H1 (cell line): ENCODE measurements at regions not wholly inside any gene's neighbourhood (a gene's known extent, or its start where the extent isn't known, plus 50 kb on each side); places are given as distances from the start of the nearest gene placed in this dataset.
A peak's percentile ranks its signal among the peaks of the same experiment; 100 is the strongest.

Experiments used
- CTCF ChIA-PET: fragments of 300-600 bp; sonication (Branson Sonifier 250); formaldehyde crosslinking; loops from one replicate; lab custom pipeline; 2021; ENCODE audit not compliant: partially characterized antibody; lab: Charles Lee
- POLR2A ChIA-PET: fragments of 300-600 bp; sonication (Branson Sonifier 250); formaldehyde crosslinking; loops from one replicate; lab custom pipeline; 2021; ENCODE audit warnings: inconsistent platforms; ENCODE audit not compliant: partially characterized antibody; lab: Charles Lee
- DNase-seq, 2 experiments: peaks; one replicate each; pipeline versions ENCODE4 v3.0.0 to v3.0.0-alpha.2; 2010 to 2022; ENCODE audit warnings: low spot score in 2 of 2, low read depth in 1 of 2, mixed read lengths in 1 of 2
- FAIRE-seq: peaks from 2 replicates; lab custom pipeline; 2011; peaks lifted over from hg19 to GRCh38; lab: Jason Lieb, UNC
- H2AFZ ChIP-seq: 2 replicates; pipeline ENCODE4 v1.8.1; 2012; ENCODE audit warnings: low read length, inconsistent platforms
- H2AK5ac ChIP-seq: 2 replicates; pipeline ENCODE4 v1.6.1; 2013; ENCODE audit warnings: low read depth, low read length
- H2BK120ac ChIP-seq: replicated peaks from 2 replicates; pipeline ENCODE3; 2013; ENCODE audit warnings: low read depth, low read length, inconsistent platforms
- H2BK12ac ChIP-seq: 2 replicates; pipeline ENCODE4 v1.6.1; 2013; ENCODE audit warnings: low read depth, low read length
- H2BK15ac ChIP-seq: 2 replicates; pipeline ENCODE4 v1.6.1; 2013; ENCODE audit warnings: low read length
- H2BK20ac ChIP-seq: 2 replicates; pipeline ENCODE4 v1.6.1; 2013; ENCODE audit warnings: low read length
- H2BK5ac ChIP-seq: 2 replicates; pipeline ENCODE4 v1.6.1; 2013; ENCODE audit warnings: low read depth, low read length
- H3K14ac ChIP-seq: 2 replicates; pipeline ENCODE4 v1.6.1; 2013; ENCODE audit warnings: inconsistent platforms; ENCODE audit not compliant: insufficient read length
- H3K18ac ChIP-seq: 2 replicates; pipeline ENCODE4 v1.6.1; 2013; ENCODE audit warnings: low read length; ENCODE audit errors: extremely low read depth
- H3K23ac ChIP-seq: 2 replicates; pipeline ENCODE4 v1.6.1; 2013; ENCODE audit warnings: inconsistent platforms; ENCODE audit not compliant: insufficient read length
- H3K23me2 ChIP-seq: 2 replicates; pipeline ENCODE4 v1.6.1; 2013; ENCODE audit warnings: low read depth, low read length
- H3K27ac ChIP-seq: 2 replicates; pipeline ENCODE4 v1.6.1; 2011; ENCODE audit warnings: low read depth, low read length, inconsistent platforms
- H3K27me3 ChIP-seq, 4 experiments: replicated peaks in 1 of 4; 1 replicate in 1 of 4; 2 replicates in 3 of 4; pipeline versions ENCODE4 v1.6.1 to v1.8.1; 2011 to 2013; ENCODE audit warnings: low read length in 3 of 4, mild to moderate bottlenecking in 3 of 4, inconsistent platforms in 2 of 4, mixed read lengths in 2 of 4, moderate library complexity in 1 of 4; ENCODE audit not compliant: control insufficient read depth in 3 of 4, insufficient read depth in 3 of 4; ENCODE audit errors: extremely low read depth in 1 of 4
- H3K36me3 ChIP-seq, 4 experiments: 2 replicates each; pipeline versions ENCODE4 v1.6.1 to v1.8.1; 2011 to 2013; ENCODE audit warnings: mild to moderate bottlenecking in 4 of 4, low read length in 3 of 4, moderate library complexity in 2 of 4, control low read depth in 1 of 4, inconsistent platforms in 1 of 4; ENCODE audit not compliant: insufficient read depth in 4 of 4, control insufficient read depth in 2 of 4
- H3K4ac ChIP-seq: replicated peaks from 2 replicates; pipeline ENCODE3; 2013; ENCODE audit warnings: low read length, low read depth, mixed read lengths, inconsistent platforms; ENCODE audit not compliant: insufficient read length
- H3K4me1 ChIP-seq, 4 experiments: replicated peaks in 1 of 4; 1 replicate in 1 of 4; 2 replicates in 3 of 4; pipeline versions ENCODE4 v1.6.1 to v1.8.1; 2011 to 2013; ENCODE audit warnings: low read length in 3 of 4, inconsistent platforms in 2 of 4, mixed read lengths in 1 of 4; ENCODE audit not compliant: insufficient read depth in 4 of 4, control insufficient read depth in 3 of 4
- H3K4me2 ChIP-seq, 2 experiments: 2 replicates each; pipeline versions ENCODE4 v1.6.1 to v1.8.1; 2011 to 2013; ENCODE audit warnings: low read depth in 2 of 2, low read length in 2 of 2, control low read depth in 1 of 2, inconsistent platforms in 1 of 2, mild to moderate bottlenecking in 1 of 2; ENCODE audit not compliant: insufficient read depth in 1 of 2
- H3K4me3 ChIP-seq, 4 experiments: fragments of 200-600, 300-600 bp in 1 of 4; sonication (generic), shearing (Covaris generic), sonication (Bioruptor Twin) in 1 of 4; 2 replicates each; pipeline versions ENCODE4 v1.5.1 to v1.8.1; 2011 to 2016; ENCODE audit warnings: low read length in 4 of 4, low read depth in 3 of 4, control low read depth in 2 of 4, inconsistent platforms in 2 of 4, mild to moderate bottlenecking in 2 of 4, mixed read lengths in 1 of 4, moderate library complexity in 1 of 4; ENCODE audit not compliant: insufficient read depth in 2 of 4; ENCODE audit errors: extremely low read depth in 1 of 4
- H3K56ac ChIP-seq: replicated peaks from 2 replicates; pipeline ENCODE3; 2013; ENCODE audit warnings: low read depth, mild to moderate bottlenecking, mixed read lengths, low read length, inconsistent platforms; ENCODE audit not compliant: insufficient read length
- H3K79me1 ChIP-seq: 2 replicates; pipeline ENCODE4 v1.6.1; 2013; ENCODE audit warnings: low read depth, low read length, control low read depth
- H3K79me2 ChIP-seq, 2 experiments: 2 replicates each; pipeline versions ENCODE4 v1.6.1 to v1.8.1; 2012 to 2013; ENCODE audit warnings: low read length in 2 of 2, mild to moderate bottlenecking in 2 of 2, inconsistent platforms in 1 of 2; ENCODE audit not compliant: insufficient read depth in 2 of 2, control insufficient read depth in 1 of 2
- H3K9ac ChIP-seq, 4 experiments: replicated peaks in 1 of 4; 1 replicate in 1 of 4; 2 replicates in 3 of 4; pipeline versions ENCODE4 v1.6.1 to v1.8.1; 2011 to 2013; ENCODE audit warnings: low read depth in 3 of 4, low read length in 3 of 4, control low read depth in 2 of 4, mild to moderate bottlenecking in 2 of 4, moderate library complexity in 2 of 4, inconsistent platforms in 1 of 4; ENCODE audit errors: extremely low read depth in 1 of 4
- H3K9me3 ChIP-seq, 2 experiments: 2 replicates each; pipeline versions ENCODE4 v1.6.1 to v1.8.1; 2012 to 2013; ENCODE audit warnings: mild to moderate bottlenecking in 2 of 2, moderate library complexity in 2 of 2, control low read depth in 1 of 2, inconsistent platforms in 1 of 2, low read depth in 1 of 2, low read length in 1 of 2, mixed read lengths in 1 of 2; ENCODE audit not compliant: insufficient read depth in 2 of 2
- H4K20me1 ChIP-seq, 2 experiments: replicated peaks in 1 of 2; 2 replicates each; pipeline versions ENCODE3 to v1.8.1; 2011 to 2013; ENCODE audit warnings: inconsistent platforms in 2 of 2, low read length in 2 of 2, mild to moderate bottlenecking in 1 of 2; ENCODE audit not compliant: insufficient read depth in 2 of 2, control insufficient read depth in 1 of 2
- H4K5ac ChIP-seq: 2 replicates; pipeline ENCODE4 v1.6.1; 2013; ENCODE audit warnings: low read length, low read depth, mixed read lengths, inconsistent platforms; ENCODE audit not compliant: insufficient read length
- H4K8ac ChIP-seq: 2 replicates; pipeline ENCODE4 v1.8.0; 2013; ENCODE audit warnings: mild to moderate bottlenecking, moderate library complexity, low read length, inconsistent platforms; ENCODE audit not compliant: insufficient read depth; ENCODE audit errors: extremely low read depth
- H4K91ac ChIP-seq: replicated peaks from 2 replicates; pipeline ENCODE3; 2013; ENCODE audit warnings: low read length, mixed read lengths, inconsistent platforms; ENCODE audit not compliant: insufficient read length
- CTCF ChIP-seq, 3 experiments: IDR thresholded peaks; 1 replicate in 2 of 3; 2 replicates in 1 of 3; pipeline versions ENCODE4 v1.5.1 to v1.6.1; 2011; ENCODE audit warnings: low read length in 3 of 3, mild to moderate bottlenecking in 3 of 3, inconsistent platforms in 2 of 3, low read depth in 1 of 3, moderate library complexity in 1 of 3; ENCODE audit not compliant: insufficient read depth in 1 of 3; ENCODE audit errors: control extremely low read depth in 1 of 3
- GABPA ChIP-seq: IDR thresholded peaks from 2 replicates; pipeline ENCODE4 v1.6.1; 2011; ENCODE audit warnings: mild to moderate bottlenecking, low read length, moderate library complexity, borderline replicate concordance; ENCODE audit not compliant: insufficient read depth
- RAD21 ChIP-seq, 2 experiments: IDR thresholded peaks in 1 of 2; conservative IDR thresholded peaks in 1 of 2; 2 replicates each; pipeline ENCODE4 v1.6.1; 2011; ENCODE audit warnings: low read depth in 2 of 2, low read length in 2 of 2, improper control_type of control experiment in 1 of 2, inconsistent platforms in 1 of 2, mild to moderate bottlenecking in 1 of 2, moderate library complexity in 1 of 2
- RNF2 ChIP-seq: fragments of 200-900, 300-1000 bp; sonication (generic); IDR thresholded peaks from 2 replicates; pipeline ENCODE4 v1.7.1; 2016; ENCODE audit warnings: borderline replicate concordance, low read depth, mild to moderate bottlenecking, antibody characterized with exemption, low read length; ENCODE audit not compliant: poor library complexity, severe bottlenecking; ENCODE audit errors: missing control alignments
- SIX5 ChIP-seq: IDR thresholded peaks from 2 replicates; pipeline ENCODE4 v1.6.1; 2011; ENCODE audit warnings: mild to moderate bottlenecking, low read depth, low read length
- TAF7 ChIP-seq: optimal IDR thresholded peaks from 2 replicates; pipeline ENCODE3; 2011; ENCODE audit warnings: low read depth, mild to moderate bottlenecking, inconsistent platforms, low read length, moderate library complexity, borderline replicate concordance
- WGBS, 2 experiments: shearing (Covaris generic) in 1 of 2; methylation state at CpG; one replicate each; pipeline versions ENCODE4 v1.1.6 to v1.1.7; 2013 to 2015; ENCODE audit warnings: low lambda C conversion rate in 2 of 2, mixed read lengths in 2 of 2, inconsistent platforms in 1 of 2, low coverage in 1 of 2, missing lambda C conversion rate in 1 of 2; ENCODE audit not compliant: insufficient replicate concordance in 2 of 2, insufficient coverage in 1 of 2, insufficient read length in 1 of 2; ENCODE audit errors: extremely low coverage in 1 of 2, missing lambda C conversion rate in 1 of 2; 5-methylcytosine and 5-hydroxymethylcytosine counted together

- CTCF ChIA-PET: interaction anchor here (0.7 to 2.6 kb wide), 5 partner anchors 10 to 775 kb away, joined by 3 to 12 read pairs (median 4); no protein-coding TSS in a partner anchor
- Histone ChIP-seq H3K56ac (no peak overlapping the region), H3K36me3 (no peaks in the 10 kb centered on the region), H4K5ac (no peak overlapping the region), H3K4ac (no peak overlapping the region), H3K14ac (no peak overlapping the region), H3K27me3 (no peaks in the 10 kb centered on the region), H3K27ac (no peak overlapping the region), H3K4me1 (no peaks in the 10 kb centered on the region), H3K23me2 (no peaks in the 10 kb centered on the region), H3K79me2 (no peaks in the 10 kb centered on the region), H3K4me2 (no peak overlapping the region), H3K79me1 (no peaks in the 10 kb centered on the region), H2BK20ac (no peak overlapping the region), H2BK5ac (no peak overlapping the region), H3K23ac (no peak overlapping the region), H2AK5ac (no peak overlapping the region), H3K9me3 (no peaks in the 10 kb centered on the region)
- no peak for FAIRE-seq
- POLR2A ChIA-PET: no interaction called here
- 88% methylated on average over 7 of the region's 7 CpGs; no CpG with 5 or more reads in 1 of the 2 experiments for WGBS, 2 experiments
- TF ChIP-seq CTCF (IDR thresholded peaks at IDR 0.05; ENCODE audit: control extremely low read depth in 1 of 3, insufficient read depth in 1 of 3, low read depth in 1 of 3, low read length in 3 of 3) (peak in 2 of 3 experiments; percentile 13 to 26; a peak in 2 of 4 replicates), RNF2 (no peak), SIX5 (no peak), RAD21 (IDR thresholded peaks at IDR 0.05 in 1 of 2, conservative IDR thresholded peaks at IDR 0.05 in 1 of 2; ENCODE audit: low read depth in 2 of 2, low read length in 2 of 2) (peak in 1 of 2 experiments; percentile 20; a peak in 1 of 4 replicates), TAF7 (no peak), GABPA (no peak)
- TF ChIP-seq, all 59 proteins: peak for 2
- Histone ChIP-seq H4K91ac (no peak overlapping the region), H4K20me1 (no peaks in the 10 kb centered on the region), H2BK15ac (no peak overlapping the region), H3K9ac (no peak overlapping the region), H2AFZ (peak overlapping the region; percentile 53; the same call in 1 of the 2 replicates), H3K4me3 (no peak overlapping the region), H2BK120ac (no peak overlapping the region), H2BK12ac (no peak overlapping the region), H3K18ac (no peak overlapping the region), H4K8ac (no peak overlapping the region)
- DNase-seq: no peak
Measured at GRCh38 chr1:105017587-105017986, 1267.9 kb downstream of the AMY1C start.
